ENCODE measurements at regions not wholly inside any gene's neighbourhood (a gene's known extent, or its start where the extent isn't known, plus 50 kb on each side); places are given as distances from the start of the nearest gene placed in this dataset.
"Not testable (repeated sequence)": the region's sequence is repeated elsewhere in the genome, so short reads cannot be mapped to it uniquely, and the experiment has no call there.

DNA sequence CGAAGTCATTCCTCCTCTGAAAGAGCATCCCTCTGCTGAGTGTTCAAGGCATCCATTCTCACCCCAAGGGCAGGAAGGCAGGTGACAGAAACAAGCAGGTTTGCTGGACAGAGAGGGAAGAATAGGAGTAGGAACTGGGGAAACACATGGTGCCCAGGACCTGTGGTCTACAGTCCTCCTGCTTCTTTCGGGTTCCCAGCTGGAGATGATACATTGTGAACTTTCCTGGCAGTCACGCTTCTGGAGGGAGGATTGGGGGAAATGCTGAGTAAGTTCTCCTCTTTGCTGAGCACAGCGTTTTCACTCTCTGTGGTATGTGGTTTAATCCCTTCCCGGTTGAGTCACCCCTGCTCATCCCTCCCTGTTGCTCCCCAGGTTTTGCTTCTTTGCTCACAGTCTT, 496.3 kb downstream of the TMEM121 start:
- TF ChIP-seq, protein P1, sequence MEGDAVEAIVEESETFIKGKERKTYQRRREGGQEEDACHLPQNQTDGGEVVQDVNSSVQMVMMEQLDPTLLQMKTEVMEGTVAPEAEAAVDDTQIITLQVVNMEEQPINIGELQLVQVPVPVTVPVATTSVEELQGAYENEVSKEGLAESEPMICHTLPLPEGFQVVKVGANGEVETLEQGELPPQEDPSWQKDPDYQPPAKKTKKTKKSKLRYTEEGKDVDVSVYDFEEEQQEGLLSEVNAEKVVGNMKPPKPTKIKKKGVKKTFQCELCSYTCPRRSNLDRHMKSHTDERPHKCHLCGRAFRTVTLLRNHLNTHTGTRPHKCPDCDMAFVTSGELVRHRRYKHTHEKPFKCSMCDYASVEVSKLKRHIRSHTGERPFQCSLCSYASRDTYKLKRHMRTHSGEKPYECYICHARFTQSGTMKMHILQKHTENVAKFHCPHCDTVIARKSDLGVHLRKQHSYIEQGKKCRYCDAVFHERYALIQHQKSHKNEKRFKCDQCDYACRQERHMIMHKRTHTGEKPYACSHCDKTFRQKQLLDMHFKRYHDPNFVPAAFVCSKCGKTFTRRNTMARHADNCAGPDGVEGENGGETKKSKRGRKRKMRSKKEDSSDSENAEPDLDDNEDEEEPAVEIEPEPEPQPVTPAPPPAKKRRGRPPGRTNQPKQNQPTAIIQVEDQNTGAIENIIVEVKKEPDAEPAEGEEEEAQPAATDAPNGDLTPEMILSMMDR (IDR thresholded peaks at IDR 0.05): not testable (repeated sequence)
- TF ChIP-seq POLR2AphosphoS5, POLR2A (IDR thresholded peaks at IDR 0.05): not testable (repeated sequence)

All from stomach (tissue), 4 donors.